HG03060 (cell line): ENCODE measurements at regions not wholly inside any gene's neighbourhood (a gene's known extent, or its start where the extent isn't known, plus 50 kb on each side); places are given as distances from the start of the nearest gene placed in this dataset.

Experiments
- ATAC-seq: cut with Tn5 transposase; IDR thresholded peaks from one replicate; pipeline ENCODE4 v1.9.1; 2021; ENCODE audit warnings: low read depth, moderate number of reproducible peaks; ENCODE audit not compliant: unreplicated experiment

- no peak for ATAC-seq
Observed at GRCh38 chr9:89655990-89656657, 51.3 kb downstream of the GADD45G start.

DNA sequence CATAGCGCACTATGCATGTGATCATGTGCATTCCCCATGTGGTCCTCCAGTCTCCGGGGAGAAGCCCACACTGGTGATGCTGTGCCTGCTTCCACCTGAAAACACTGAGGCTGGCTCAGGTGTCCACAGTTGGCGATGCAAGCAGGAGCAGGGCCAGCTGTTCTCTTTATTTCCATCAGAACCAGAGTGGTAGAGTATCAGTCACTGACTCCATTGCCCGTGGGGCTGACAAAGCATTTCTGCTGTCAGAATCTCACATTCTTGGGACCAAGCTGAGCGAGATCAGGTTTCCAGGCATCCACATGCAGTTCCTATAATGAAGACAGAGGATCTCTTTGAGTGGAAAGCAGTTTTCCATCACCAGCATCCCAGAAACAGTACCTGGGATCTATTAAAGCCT, 52.5 kb downstream of the GADD45G start:
- ATAC-seq = no peak

- ATAC-seq = no peak
Observed at GRCh38 chr9:89657765-89658164, 53.0 kb downstream of the GADD45G start.

DNA sequence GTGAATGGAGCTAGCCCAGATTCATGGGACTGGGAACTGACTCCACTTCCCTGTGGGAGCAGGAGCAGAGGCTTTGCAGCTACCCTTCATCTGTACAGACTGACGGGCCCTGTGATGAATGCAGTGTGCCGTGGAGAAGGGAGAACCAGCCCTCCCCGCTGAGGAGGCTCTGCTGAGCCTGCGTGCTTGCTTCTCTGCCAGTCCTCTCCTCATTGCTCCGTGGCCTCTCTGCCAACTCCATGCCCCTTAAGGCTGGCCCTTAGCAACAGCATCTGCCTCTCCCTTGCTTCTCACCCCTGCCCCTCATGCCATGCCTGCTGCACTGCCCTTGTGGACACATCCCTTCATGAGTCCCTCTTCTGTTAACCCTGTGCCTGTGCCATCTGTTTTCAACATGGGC, 53.6 kb downstream of the GADD45G start:
- no peak for ATAC-seq

DNA sequence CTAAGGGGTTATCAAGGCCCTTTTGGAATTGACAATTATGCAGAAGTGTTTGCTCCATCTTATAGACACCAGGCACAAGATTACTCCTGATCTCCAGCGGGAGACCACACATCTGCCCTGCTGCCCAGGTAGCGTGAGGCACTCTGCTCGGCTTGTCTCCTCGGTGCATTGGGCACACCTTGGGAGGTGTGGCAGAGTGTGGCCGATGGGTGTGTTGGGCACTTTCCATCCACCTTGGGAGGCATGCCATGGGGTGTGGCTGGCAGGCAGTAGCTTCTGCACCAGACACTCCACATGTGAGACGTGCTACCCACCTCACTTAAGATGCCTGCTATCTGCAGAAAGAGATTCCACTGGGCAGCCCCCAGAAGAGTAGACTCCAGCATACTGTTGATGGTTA, 54.1 kb downstream of the GADD45G start:
- ATAC-seq = no peak

DNA sequence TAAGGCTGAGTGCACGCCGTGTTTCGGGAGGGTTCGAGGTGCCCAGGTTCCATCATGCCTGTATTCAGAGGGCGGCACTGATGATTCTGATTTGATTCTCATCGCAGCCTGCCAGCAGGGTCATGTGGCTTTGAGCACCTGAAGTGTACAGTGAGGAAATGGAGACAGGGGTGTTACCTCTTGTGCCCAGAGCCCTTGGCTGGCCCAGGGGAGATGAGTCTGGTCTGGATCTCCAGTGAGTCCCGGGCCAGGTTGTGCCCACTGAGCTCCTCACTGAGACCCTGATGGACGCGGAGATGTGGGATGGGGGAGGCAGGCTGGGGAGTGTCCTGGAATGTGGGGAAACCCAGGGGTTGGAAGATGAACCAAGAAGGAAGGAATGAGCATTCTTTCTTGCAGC, 54.7 kb downstream of the GADD45G start:
- no peak for ATAC-seq

GRCh38 chr9:89659891-89660685, 55.3 kb downstream of the GADD45G start:
- ATAC-seq = no peak

DNA sequence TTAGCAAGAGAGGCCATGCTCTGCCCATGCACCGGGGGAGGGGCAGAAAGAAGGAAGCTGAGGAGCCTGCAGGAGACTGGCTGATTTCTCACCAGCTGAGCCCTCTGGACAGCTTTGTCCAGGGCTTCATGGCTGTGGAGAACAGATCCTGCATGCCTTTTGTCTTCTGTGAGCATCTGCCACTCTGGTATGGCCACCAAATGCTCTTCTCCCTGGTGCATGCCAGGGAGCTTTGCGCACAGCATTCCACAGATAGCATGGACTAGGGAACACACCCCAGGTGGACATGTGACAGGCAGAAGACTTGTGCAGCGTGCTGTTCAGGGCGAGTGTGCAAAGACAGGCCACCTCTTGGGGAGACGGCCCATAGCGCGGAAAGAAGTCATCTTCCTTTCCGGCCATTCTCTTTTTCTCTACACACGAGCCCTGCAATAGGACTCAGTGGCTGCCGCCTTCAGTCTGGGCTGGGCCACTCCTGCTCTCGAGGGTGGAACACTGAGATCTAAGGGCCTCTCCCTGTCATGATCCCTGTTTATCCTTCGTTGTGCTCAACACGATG, 56.7 kb downstream of the GADD45G start:
- ATAC-seq = no peak

DNA sequence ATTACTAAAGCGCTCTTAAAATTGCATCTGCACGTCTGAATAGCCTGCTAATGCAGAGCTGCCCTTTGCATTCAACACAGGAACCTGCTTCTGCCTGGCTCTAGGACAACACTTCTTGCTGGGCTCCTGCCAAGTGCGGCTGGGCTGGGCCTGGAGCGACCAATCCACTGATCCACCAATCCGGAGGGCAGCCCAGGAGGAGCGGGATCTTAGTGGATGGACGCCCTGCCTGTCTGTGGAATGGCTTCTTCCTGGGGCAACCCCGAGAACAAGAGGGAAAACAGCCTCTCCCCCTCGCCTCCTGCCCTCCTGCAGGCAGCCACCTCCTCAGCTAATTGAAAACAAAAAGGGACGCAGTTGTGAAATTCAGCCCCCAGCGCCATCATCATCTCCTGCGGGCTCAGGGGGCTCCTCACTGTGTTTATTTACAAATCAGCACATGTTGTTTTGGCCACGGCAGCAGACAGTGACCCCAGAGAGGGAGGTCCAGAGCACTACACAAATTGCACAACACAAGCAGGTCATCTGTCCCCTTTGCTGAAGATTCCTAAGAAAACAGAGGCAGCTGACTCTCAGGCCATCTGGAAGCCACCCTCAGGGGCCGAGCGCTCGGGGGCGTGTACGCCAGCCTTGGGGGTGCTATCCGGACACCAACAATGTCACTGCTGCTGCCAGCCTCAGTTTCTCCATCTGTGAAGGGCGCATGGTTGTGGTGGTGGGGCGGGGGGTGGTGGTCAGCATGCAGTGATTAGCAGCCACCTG, 57.3 kb downstream of the GADD45G start:
- ATAC-seq = no peak

GRCh38 chr9:89662718-89663613, 58.2 kb downstream of the GADD45G start:
- ATAC-seq = no peak

- no peak for ATAC-seq
Observed at GRCh38 chr9:89663614-89663970, 58.8 kb downstream of the GADD45G start.

- ATAC-seq = no peak
Observed at GRCh38 chr9:89664010-89664409, 59.2 kb downstream of the GADD45G start.

GRCh38 chr9:89664896-89665329, 60.1 kb downstream of the GADD45G start:
- no peak for ATAC-seq

- ATAC-seq = no peak
Observed at GRCh38 chr9:89666364-89666763, 61.6 kb downstream of the GADD45G start.

- no peak for ATAC-seq
Observed at GRCh38 chr9:89666950-89667349, 62.1 kb downstream of the GADD45G start.

- ATAC-seq = no peak
Observed at GRCh38 chr9:89667726-89668125, 62.9 kb downstream of the GADD45G start.

GRCh38 chr9:89668216-89668865, 63.5 kb downstream of the GADD45G start:
- no peak for ATAC-seq

DNA sequence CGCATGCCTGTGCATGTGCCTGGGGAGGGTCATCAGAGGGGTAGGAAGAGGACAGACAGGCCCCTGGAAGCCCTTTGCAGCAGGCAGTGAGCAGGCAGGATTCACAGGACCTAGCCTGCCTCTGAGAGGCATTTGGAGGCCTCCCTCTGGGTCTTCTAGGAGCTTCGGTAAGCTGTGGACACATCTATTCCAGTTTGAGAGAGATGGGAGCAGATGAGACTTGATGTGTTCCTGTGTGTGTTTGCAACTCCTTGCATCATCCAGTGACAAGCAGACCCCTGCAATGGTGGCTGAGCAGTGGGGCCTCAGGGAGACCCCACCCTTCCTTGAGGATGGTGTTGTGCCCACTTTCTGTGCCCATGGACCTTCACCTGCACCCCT, 64.0 kb downstream of the GADD45G start:
- ATAC-seq = no peak

- ATAC-seq = no peak
Observed at GRCh38 chr9:89669361-89669842, 64.6 kb downstream of the GADD45G start.

DNA sequence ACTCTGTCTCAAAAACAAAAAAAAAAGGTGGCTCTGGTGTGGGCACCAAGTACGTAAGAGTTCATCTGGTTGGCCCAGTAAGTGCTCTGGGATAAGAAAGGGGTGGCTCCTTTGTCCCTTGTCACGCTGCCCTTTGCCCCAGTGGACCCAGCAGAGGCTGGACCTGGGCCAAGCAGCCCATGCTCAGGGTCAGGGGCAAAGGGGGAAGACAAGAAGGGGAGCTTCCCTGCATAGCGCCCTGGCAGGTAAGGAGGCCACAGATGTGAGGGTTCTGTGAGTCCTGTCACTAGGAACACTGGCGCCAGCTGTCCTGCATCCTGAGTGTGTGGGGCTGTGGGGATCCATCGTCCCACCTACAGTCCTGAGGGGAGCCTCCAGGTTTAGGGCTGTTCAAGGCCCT, 65.3 kb downstream of the GADD45G start:
- no peak for ATAC-seq
